ENCODE measurements at regions not wholly inside any gene's neighbourhood (a gene's known extent, or its start where the extent isn't known, plus 50 kb on each side); places are given as distances from the start of the nearest gene placed in this dataset.
A peak's percentile ranks its signal among the peaks of the same experiment; 100 is the strongest.

DNA sequence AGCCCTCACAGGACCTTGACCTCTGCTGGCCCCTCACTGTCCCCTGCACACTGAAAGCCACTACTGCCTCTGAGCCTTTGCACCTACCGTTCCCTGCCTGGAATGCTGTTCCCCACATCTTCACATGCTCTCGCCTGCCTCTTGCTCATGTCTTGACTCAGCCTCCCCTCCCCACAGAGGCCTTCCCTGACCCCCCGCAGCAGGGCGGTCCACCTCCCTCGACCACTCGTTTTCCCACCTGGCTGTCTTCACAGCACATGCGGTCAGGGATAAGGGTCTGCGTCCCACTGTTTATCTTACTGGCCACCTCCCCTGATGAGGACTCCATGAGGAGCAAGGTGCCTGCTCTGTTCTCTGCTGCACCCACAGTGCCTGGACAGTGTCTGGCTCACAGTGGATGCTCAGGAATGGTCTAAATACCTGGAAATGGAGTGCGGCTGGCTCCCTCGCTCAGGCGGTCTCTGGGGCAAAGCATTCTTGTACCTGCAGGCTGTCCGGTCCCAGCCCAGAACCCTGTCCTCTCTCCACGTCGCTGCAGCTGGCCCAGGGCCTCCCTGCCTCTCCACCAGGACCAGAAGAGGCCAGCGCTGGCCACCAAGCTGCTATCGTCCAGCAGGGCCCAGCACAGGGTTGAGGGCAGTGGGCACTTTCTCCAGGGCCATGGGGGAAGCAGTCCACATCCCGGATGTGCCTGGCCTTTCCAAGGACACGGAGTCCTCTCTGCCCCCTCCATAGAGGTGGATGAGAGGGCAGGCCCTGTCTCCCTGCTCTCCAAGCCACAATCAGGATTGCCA, 107.4 kb downstream of the NCOR2 start:
- ATAC-seq (replicated peaks) (no peak), DNase-seq (no peak)
- Mint-ChIP-seq H3K4me3 (peak overlapping the region in 1 of 2 donors; percentile 45), H3K4me1 (ENCODE audit: low read depth in 2 of 2) (peaks cover 57 to 68% of the 10 kb centered on the region in 2 donors), H3K9me3 (peaks cover 0 to 5% of the 10 kb centered on the region in 2 donors), H3K27me3 (no peaks in the 10 kb centered on the region), H3K36me3 (ENCODE audit: insufficient read depth) (peaks cover 27% of the 10 kb centered on the region), H3K27ac (peak overlapping the region; percentile 91 to 96)

DNA sequence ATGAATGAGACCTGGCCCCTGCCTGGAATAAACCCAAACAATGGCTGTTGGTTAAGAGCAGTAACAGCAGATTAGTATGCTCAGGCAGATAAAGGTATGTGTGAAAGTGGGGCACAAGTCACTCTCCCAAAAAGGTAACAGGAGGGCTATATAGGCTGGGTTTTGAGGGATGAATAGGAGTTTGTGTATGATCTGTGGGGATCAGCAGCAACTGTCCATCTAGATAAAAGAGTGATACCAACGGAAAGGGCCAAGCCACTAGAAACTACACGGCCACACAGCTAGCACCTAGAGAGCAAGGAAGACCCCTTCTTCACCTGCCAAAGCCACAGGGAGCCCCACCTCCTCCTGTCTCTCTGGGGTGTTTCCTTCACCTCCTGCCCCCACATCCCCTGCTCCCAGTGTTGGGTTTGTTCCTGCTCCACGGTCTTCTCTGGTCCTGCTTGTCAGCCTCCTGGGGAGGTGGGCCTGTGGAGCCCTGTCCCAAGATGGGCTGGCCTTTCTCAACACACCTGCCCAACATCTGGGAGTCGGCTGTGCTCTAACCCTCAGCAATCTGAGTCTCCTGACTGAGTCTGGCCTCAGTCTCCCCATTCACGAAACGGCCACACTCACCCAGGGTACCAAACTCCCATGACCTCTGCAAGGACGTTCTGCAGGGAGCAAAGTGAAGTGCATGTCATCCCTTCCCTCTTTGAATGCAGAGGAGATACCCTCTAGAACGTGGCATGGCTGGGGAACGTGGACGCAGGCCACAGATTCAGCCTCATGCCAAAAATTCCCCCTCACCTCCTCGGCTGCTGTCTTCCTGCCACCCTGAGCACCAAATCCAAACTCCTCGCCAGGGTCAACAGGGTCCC, 108.2 kb downstream of the NCOR2 start:
- DNase-seq: no peak
- Mint-ChIP-seq H3K36me3 (ENCODE audit: insufficient read depth) (peaks cover 19% of the 10 kb centered on the region), H3K27me3 (no peaks in the 10 kb centered on the region), H3K27ac (peak overlapping the region; percentile 96), H3K4me3 (peak overlapping the region; percentile 16 to 45), H3K4me1 (ENCODE audit: low read depth in 2 of 2) (peaks cover 58 to 68% of the 10 kb centered on the region in 2 donors), H3K9me3 (no peaks in the 10 kb centered on the region)
- ATAC-seq (replicated peaks): no peak

DNA sequence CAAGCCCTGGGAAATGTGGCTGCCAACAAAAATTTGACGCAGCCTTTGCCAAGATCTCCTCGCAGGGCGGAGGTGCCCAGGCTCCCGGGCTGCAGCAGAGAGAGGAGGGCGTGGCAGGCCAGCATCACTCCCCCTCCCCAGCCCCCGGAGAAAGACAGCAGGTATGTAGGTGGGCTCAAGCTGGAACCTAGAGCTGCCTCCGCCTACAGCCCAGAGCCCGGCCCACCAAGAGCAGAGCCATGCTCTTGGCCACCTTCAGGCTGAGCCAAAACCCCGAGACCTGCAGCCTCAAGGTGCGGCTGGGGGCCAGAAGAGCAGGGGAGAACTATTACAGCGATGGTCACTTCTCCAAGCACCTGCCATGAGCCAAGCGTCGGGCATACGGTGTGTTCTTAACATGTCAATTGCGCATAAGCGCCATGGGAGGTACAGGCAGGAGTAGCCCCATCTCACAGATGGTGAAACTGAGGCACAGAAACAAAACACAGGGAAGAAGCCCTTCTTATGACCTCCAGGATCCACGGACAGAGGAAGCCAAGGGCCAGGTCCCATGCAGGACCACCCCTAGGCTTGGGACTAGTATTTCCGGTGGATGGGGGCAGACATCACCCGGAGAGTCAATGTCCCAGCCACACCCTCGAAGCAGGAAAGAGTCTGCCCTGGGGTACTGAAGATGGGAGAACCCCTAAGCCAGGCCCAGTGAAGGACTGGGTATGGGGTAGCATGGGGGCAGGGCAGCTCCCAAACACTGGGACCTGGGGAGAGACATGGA, 109.0 kb downstream of the NCOR2 start:
- Mint-ChIP-seq H3K27ac (peak overlapping the region; percentile 96), H3K4me3 (peak overlapping the region; percentile 86 to 90), H3K27me3 (no peaks in the 10 kb centered on the region), H3K4me1 (ENCODE audit: low read depth in 2 of 2) (peaks cover 62 to 69% of the 10 kb centered on the region in 2 donors), H3K36me3 (ENCODE audit: insufficient read depth) (peaks cover 24% of the 10 kb centered on the region), H3K9me3 (no peaks in the 10 kb centered on the region)
- ATAC-seq (replicated peaks) (no peak), DNase-seq (no peak)

DNA sequence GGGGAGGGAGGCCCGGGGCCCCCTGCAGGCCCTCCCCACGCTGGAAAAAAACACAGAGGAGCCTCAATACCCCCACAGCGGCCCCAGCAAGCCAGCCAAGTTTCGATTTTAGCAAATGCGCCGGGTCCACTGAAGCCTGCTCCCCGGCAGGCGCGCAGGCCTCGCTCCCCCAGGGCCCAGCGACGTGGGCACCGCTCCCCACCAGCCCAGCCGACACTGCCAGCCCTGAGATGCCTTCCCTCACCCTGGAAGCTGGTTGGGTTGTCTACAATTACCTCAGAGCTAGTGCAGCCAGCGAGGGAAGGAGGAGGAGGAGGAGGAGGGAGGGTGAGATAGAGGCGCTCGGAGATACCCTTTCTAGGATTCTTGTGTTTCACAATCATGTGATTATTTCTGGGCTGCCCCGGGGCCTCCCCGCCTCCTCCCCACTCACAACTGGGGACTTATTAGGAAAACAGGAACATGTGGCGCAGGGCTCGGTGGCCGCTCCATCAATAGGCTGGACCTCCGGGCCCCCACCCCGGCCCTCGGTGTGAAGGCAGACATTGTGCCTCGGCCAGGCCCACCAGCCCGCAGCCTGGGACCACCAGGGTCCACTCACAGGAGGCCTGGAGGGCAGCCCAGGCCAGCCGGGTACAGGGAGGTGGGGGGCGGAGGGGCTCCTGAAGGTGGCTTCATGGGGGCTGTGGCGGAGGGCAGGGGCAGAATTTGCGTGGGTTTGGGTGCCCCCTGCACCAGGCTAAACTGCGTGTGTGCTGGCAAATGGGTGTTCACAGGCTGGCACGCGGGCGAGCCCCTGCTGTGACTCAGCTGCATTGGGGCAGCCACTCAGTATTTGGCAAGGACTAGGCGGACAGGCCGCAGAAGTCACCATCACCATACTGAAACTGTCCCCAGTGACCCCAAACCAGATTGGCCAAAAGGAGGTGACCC, 109.9 kb downstream of the NCOR2 start:
- Mint-ChIP-seq H3K27me3 (no peaks in the 10 kb centered on the region), H3K9me3 (no peaks in the 10 kb centered on the region), H3K4me3 (peak overlapping the region; percentile 86 to 90), H3K27ac (peak overlapping the region; percentile 96), H3K4me1 (ENCODE audit: low read depth in 2 of 2) (peaks cover 60 to 62% of the 10 kb centered on the region in 2 donors), H3K36me3 (ENCODE audit: insufficient read depth) (peaks cover 24% of the 10 kb centered on the region)
- DNase-seq: peak; percentile 55 to 57 (median 55)
- peak; percentile 40 for ATAC-seq (replicated peaks)

DNA sequence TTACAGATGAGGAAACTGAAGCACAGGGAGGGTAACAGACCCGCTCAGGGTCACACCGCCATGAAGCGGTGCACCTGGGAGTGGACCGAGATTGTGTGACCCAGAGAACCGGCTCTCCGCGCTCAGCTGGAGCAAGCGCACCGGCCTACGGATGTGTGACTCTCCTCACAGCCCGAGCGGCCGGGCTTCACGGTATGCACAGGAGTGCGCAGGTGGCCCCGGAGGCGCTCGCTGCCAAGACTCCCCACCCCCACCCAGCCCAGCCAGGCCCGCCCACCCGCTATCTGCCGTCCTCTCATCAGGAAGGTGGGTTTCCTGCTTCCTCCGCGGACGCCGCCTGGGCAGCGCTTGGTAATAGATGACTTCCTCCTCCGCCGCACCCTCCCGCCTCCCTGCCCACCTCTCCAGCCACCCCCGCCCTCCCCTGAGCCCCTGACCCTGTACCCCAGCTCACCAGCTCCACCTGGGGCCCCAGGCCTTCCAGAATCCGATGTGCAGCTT, 110.7 kb downstream of the NCOR2 start:
- DNase-seq (peak in 1 of 3 experiments; percentile 41), ATAC-seq (replicated peaks) (peak; percentile 6)
- no peaks in the 10 kb centered on the region for H3K27me3 Mint-ChIP-seq
- H3K36me3 Mint-ChIP-seq (ENCODE audit: insufficient read depth): peaks cover 24% of the 10 kb centered on the region
- H3K9me3 Mint-ChIP-seq: no peaks in the 10 kb centered on the region
- peak overlapping the region; percentile 96 for H3K27ac Mint-ChIP-seq
- H3K4me3 Mint-ChIP-seq: peak overlapping the region; percentile 86 to 90
- peaks cover 52 to 56% of the 10 kb centered on the region in 2 donors for H3K4me1 Mint-ChIP-seq (ENCODE audit: low read depth in 2 of 2)

DNA sequence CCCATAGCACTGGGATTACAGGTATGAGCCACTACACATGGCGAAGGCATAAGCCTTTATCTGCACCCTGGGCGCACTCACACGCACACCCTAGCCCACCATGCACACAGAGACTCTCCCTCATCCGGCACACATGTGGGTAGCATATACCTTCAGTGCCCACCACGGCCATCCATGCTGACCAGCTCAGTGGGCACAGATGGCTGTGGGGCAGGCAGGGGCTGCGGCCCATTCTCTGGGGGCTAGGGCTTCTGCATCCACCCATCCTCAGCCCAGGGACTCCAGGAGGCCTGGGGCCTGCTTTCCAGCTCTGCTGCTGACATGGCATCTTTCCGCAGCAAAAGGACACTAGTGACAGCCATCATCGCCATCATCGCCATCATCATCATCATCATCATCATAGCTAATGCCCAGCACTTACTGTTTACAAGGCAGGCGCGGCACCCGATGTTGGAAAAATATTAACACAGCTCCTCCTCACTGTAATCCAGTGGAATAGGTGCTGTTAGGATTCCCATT, 111.2 kb downstream of the NCOR2 start:
- Mint-ChIP-seq H3K27ac (peak overlapping the region; percentile 96), H3K4me3 (peak overlapping the region; percentile 86 to 90), H3K27me3 (no peaks in the 10 kb centered on the region), H3K4me1 (ENCODE audit: low read depth in 2 of 2) (peaks cover 56 to 58% of the 10 kb centered on the region in 2 donors), H3K36me3 (ENCODE audit: insufficient read depth) (peaks cover 24% of the 10 kb centered on the region), H3K9me3 (no peaks in the 10 kb centered on the region)
- DNase-seq (no peak), ATAC-seq (replicated peaks) (no peak)

DNA sequence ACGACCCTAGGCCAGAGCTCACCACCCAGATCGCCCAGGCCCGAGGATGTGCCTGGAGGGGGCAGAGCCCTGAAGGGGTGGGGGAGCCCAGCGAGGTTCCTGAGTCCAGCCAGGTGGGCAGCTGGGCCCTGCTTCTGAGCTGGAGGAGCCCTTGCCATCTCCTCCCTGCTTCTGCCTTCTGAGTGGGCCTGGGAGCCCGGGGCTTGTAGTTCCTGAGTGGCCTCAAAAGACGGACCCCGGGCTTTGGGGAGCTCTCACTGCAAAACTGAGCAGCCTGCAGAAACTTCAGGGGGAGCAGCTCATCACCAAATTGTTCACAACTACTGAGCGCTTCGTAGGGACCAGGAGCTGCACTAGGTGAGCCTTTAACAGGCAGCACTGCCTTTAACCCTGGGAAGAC, 112.1 kb downstream of the NCOR2 start:
- DNase-seq (no peak), ATAC-seq (replicated peaks) (no peak)
- H3K4me1 Mint-ChIP-seq (ENCODE audit: low read depth in 2 of 2): peaks cover 64% of the 10 kb centered on the region in 2 donors
- H3K27me3 Mint-ChIP-seq: no peaks in the 10 kb centered on the region
- peak overlapping the region; percentile 92 to 96 for H3K27ac Mint-ChIP-seq
- no peaks in the 10 kb centered on the region for H3K9me3 Mint-ChIP-seq
- peaks cover 29% of the 10 kb centered on the region for H3K36me3 Mint-ChIP-seq (ENCODE audit: insufficient read depth)
- H3K4me3 Mint-ChIP-seq: peak overlapping the region; percentile 74 to 90

DNA sequence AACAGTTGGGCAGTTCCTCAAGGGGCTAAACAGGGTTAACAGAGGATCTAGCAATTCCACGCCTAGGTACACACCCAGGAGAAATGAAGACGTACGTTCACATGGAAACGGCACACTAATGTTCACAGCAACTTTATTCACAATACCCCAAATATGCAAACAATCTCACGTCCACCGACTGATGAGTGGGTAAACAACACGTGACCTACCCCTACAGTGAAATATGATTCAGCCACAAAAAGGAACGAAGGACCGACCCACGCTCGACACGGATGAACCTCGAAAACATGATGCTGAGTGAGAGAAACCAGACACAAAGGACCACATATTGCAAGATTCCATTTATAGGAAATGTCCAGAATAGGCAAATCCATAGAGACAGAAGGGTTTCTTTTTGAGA, 112.7 kb downstream of the NCOR2 start:
- Mint-ChIP-seq H3K27ac (peak overlapping the region; percentile 92 to 96), H3K9me3 (no peaks in the 10 kb centered on the region), H3K36me3 (ENCODE audit: insufficient read depth) (peaks cover 33% of the 10 kb centered on the region), H3K4me1 (ENCODE audit: low read depth in 2 of 2) (peaks cover 65 to 66% of the 10 kb centered on the region in 2 donors), H3K4me3 (peak overlapping the region; percentile 74 to 90), H3K27me3 (no peaks in the 10 kb centered on the region)
- DNase-seq (no peak), ATAC-seq (replicated peaks) (no peak)

DNA sequence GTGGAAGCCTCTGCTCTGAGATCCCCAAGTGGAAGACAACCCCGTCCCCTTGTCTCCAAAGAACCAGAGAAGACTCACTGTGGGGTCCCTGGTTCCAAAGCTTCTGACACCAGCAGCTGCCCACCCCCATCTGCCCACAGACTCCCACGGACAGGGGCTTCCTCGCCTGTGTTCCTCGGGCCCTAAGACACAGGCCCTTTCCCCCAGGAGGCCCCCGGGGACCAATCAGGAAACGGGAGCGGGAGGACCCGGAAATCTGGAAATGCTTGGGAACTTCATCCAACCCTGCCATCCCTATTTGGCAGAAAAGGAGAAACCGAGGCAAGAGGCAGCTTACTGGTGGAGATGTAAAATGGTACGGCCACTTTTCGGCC, 113.1 kb downstream of the NCOR2 start:
- Mint-ChIP-seq H3K4me3 (peak overlapping the region; percentile 74 to 90), H3K27me3 (no peaks in the 10 kb centered on the region), H3K36me3 (ENCODE audit: insufficient read depth) (peaks cover 30% of the 10 kb centered on the region), H3K9me3 (no peaks in the 10 kb centered on the region), H3K27ac (peak overlapping the region; percentile 92 to 96), H3K4me1 (ENCODE audit: low read depth in 2 of 2) (peaks cover 63 to 64% of the 10 kb centered on the region in 2 donors)
- ATAC-seq (replicated peaks): no peak
- no peak for DNase-seq

DNA sequence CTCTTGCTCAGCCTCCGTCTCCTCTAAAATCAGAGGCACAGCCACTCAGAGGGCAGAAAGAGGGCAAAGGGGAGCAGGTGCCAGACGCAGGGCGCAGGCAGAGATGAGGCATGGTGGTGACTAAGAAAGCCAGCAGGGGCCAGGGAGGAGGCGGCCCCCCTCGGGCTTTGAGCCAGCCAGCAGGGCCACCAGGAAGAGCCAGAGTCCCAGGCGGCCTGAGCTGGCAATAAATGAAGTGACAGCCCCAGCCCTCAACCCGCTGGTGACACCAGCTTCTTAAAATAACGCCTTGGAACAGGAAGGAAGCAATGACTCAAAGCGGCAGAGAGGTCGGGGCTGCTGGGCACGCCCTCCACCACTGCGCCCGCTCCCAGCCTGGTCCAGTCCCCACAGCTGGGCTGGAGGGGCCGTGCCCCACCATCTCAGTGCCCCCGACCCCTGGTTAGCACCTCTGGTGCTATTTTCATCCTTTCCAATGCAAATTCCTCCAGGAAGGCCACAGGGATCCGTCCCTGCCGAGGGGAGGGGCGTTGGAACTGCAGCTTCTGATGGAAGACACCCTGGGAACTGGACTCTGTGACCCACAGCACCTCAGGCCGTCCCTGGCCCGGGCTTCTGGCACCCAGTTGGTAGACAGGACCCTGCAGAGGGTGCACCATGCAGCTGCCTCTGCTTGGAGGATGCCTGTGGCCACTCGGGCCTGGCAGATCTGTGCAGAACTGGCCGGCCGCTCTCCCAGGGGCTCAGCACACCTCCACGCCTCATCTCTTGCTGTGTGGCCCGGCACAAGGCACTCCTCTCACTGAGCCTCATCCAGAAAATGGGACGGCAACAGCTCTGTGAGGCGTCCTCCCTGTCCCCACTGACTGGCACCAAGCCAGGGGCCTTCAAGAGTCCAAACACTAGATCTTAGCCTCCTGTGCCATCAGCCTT, 113.7 kb downstream of the NCOR2 start:
- DNase-seq: peak; percentile 84 to 85 (median 85)
- H3K36me3 Mint-ChIP-seq (ENCODE audit: insufficient read depth): peaks cover 34% of the 10 kb centered on the region
- no peaks in the 10 kb centered on the region for H3K9me3 Mint-ChIP-seq
- H3K4me1 Mint-ChIP-seq (ENCODE audit: low read depth in 2 of 2): peaks cover 62 to 64% of the 10 kb centered on the region in 2 donors
- peak; percentile 80 for ATAC-seq (replicated peaks)
- no peaks in the 10 kb centered on the region for H3K27me3 Mint-ChIP-seq
- H3K27ac Mint-ChIP-seq: peak overlapping the region; percentile 92 to 96
- peak overlapping the region; percentile 74 to 90 for H3K4me3 Mint-ChIP-seq

DNA sequence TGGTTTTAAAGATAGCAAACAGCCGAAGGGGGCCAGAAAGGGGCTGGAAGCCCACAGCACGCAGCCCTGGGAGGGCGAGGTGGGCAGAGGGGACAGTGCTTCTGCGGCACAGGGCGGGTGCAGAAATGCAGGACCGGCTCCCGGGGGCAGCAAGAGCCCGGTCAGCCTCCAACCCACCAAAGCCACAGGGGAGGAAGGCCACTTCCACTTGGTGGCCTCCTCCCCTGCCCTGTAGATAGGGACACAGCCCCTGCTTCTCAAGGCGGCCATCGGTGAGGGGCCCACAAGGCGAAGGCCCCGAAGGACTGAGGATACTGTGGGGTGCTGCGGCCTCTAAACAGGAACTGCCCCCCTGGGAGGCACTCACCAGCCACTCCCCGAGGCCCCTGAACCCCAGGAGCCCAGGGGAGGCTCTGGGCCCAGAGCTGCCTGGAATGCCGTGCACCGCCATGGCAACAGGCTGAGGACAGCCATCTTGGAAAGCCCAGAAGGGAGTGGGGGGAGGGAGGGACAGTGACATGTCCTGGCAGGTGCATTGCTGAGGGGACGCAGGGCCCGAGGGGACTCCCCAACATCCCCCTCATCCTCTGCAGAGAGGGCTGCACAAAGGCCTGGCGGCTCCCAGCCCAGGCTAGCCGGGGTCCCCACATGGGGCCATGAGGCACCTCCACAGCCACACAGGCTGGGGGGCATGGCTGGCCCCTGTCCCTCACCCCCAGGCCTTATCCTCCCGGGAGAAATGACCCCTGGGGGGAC, 114.7 kb downstream of the NCOR2 start:
- no peak for ATAC-seq (replicated peaks)
- peak overlapping the region; percentile 74 to 90 for H3K4me3 Mint-ChIP-seq
- peaks cover 56 to 57% of the 10 kb centered on the region in 2 donors for H3K4me1 Mint-ChIP-seq (ENCODE audit: low read depth in 2 of 2)
- H3K9me3 Mint-ChIP-seq: no peaks in the 10 kb centered on the region
- no peaks in the 10 kb centered on the region for H3K27me3 Mint-ChIP-seq
- DNase-seq: no peak
- peaks cover 34% of the 10 kb centered on the region for H3K36me3 Mint-ChIP-seq (ENCODE audit: insufficient read depth)
- peak overlapping the region; percentile 92 to 96 for H3K27ac Mint-ChIP-seq
